Lower lobe of right lung (tissue), 2 donors: ENCODE measurements at regions not wholly inside any gene's neighbourhood (a gene's known extent, or its start where the extent isn't known, plus 50 kb on each side); places are given as distances from the start of the nearest gene placed in this dataset.

ENCODE experiments used
- ATAC-seq, 2 donors: fragments of 200-7000 bp; cut with Tn5 transposase; one replicate each; pipeline ENCODE4 v1.9.1; 2020 to 2022; ENCODE audit warnings: mild to moderate bottlenecking in 2 of 2, moderate library complexity in 2 of 2
- DNase-seq: peaks from one replicate; pipeline ENCODE4 v3.0.0-alpha.2; 2020
- H3K27ac ChIP-seq: fragments of 200-600 bp; one replicate; pipeline ENCODE4 v1.8.0; 2022
- H3K27me3 ChIP-seq: fragments of 200-600 bp; one replicate; pipeline ENCODE4 v1.8.0; 2022; ENCODE audit warnings: low read depth
- H3K36me3 ChIP-seq: fragments of 200-600 bp; one replicate; pipeline ENCODE4 v1.8.0; 2022; ENCODE audit warnings: mild to moderate bottlenecking
- H3K4me1 ChIP-seq: fragments of 200-600 bp; one replicate; pipeline ENCODE4 v1.8.0; 2022
- H3K4me3 ChIP-seq: fragments of 200-600 bp; one replicate; pipeline ENCODE4 v1.8.0; 2022; ENCODE audit warnings: mild to moderate bottlenecking
- H3K9me3 ChIP-seq: fragments of 200-600 bp; one replicate; pipeline ENCODE4 v1.8.0; 2022
- intact Hi-C: fragments of 100-400 bp; cut with DNase I; formaldehyde crosslinking; loops from one replicate; pipeline ENCODE4 v1.11.0; 2022
- TF ChIP-seq, protein P1 (sequence below): fragments of 200-600 bp; IDR thresholded peaks from one replicate; pipeline ENCODE4 v1.8.0; 2022; ENCODE audit warnings: antibody characterized with exemption, mild to moderate bottlenecking
- donor health status: DM: no; HTN: yes; CAD: no; lungs with severe emphysema.

- Histone ChIP-seq H3K27ac (no peak overlapping the region), H3K27me3 (no peaks in the 10 kb centered on the region), H3K4me1 (no peaks in the 10 kb centered on the region), H3K4me3 (no peak overlapping the region), H3K9me3 (no peaks in the 10 kb centered on the region), H3K36me3 (no peaks in the 10 kb centered on the region)
- DNase-seq = no peak
- TF ChIP-seq, protein P1, sequence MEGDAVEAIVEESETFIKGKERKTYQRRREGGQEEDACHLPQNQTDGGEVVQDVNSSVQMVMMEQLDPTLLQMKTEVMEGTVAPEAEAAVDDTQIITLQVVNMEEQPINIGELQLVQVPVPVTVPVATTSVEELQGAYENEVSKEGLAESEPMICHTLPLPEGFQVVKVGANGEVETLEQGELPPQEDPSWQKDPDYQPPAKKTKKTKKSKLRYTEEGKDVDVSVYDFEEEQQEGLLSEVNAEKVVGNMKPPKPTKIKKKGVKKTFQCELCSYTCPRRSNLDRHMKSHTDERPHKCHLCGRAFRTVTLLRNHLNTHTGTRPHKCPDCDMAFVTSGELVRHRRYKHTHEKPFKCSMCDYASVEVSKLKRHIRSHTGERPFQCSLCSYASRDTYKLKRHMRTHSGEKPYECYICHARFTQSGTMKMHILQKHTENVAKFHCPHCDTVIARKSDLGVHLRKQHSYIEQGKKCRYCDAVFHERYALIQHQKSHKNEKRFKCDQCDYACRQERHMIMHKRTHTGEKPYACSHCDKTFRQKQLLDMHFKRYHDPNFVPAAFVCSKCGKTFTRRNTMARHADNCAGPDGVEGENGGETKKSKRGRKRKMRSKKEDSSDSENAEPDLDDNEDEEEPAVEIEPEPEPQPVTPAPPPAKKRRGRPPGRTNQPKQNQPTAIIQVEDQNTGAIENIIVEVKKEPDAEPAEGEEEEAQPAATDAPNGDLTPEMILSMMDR = no peak
- intact Hi-C loops = no loop called here
- ATAC-seq = no peak
These were observed 252.3 kb downstream of the CXCL12 start for GRCh38 chr10:44132361-44133289.

DNA sequence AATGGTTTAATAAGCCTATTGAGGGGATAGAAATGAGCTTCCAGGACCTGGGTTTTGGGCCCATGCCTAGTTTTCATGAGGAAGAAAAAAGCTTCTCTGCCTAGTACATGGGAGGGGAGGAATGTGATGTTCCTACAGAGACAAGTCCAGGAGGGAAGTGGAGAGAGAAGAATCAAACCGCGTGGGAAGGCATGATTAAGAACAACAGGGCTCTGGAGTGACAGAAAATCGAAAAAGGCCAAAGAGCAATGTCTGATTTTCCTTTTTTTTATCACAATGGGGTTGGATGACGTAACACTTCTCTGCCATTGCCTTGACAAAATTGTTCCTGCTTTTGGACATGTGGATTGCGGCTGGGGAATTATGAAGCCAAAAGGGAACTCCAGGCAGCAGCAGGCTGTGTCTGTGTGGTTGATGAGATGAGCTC is 258.6 kb downstream of the CXCL12 start:
- no peaks in the 10 kb centered on the region for H3K27me3 ChIP-seq
- ATAC-seq (no peak), DNase-seq (no peak)
- no peaks in the 10 kb centered on the region for H3K9me3 ChIP-seq
- TF ChIP-seq, protein P1 = no peak
- no peaks in the 10 kb centered on the region for H3K36me3 ChIP-seq
- H3K27ac ChIP-seq = no peak overlapping the region
- H3K4me1 ChIP-seq = no peaks in the 10 kb centered on the region
- no peak overlapping the region for H3K4me3 ChIP-seq
- intact Hi-C loops = no loop called here

DNA sequence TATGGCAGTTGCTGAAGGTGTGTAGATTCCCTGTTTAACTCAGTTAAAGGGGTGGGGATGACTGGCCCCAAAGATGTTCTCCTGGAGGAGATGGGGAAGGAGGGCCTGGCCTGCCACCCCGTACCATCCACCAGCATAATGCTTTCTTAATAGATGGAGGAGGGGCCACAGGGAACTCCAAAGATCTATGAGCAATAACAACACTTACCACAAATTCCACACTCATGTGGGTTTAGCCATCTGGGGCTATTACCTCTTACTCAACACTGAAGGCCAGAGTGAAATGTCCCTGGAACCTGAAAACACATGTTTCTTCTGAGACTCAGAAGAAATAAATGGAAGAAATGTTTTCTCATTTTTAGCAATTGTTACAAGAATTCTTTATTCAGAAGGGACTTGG is 259.0 kb downstream of the CXCL12 start:
- H3K27me3 ChIP-seq = no peaks in the 10 kb centered on the region
- TF ChIP-seq, protein P1 = no peak
- H3K36me3 ChIP-seq = no peaks in the 10 kb centered on the region
- no peak for DNase-seq
- no peaks in the 10 kb centered on the region for H3K4me1 ChIP-seq
- no peak overlapping the region for H3K27ac ChIP-seq
- intact Hi-C loops = no loop called here
- no peak for ATAC-seq
- H3K4me3 ChIP-seq = no peak overlapping the region
- H3K9me3 ChIP-seq = no peaks in the 10 kb centered on the region

- ATAC-seq = no peak
- intact Hi-C loops = no loop called here
- Histone ChIP-seq H3K27ac (no peak overlapping the region), H3K4me3 (no peak overlapping the region), H3K27me3 (no peaks in the 10 kb centered on the region), H3K9me3 (no peaks in the 10 kb centered on the region), H3K4me1 (no peaks in the 10 kb centered on the region), H3K36me3 (no peaks in the 10 kb centered on the region)
- TF ChIP-seq, protein P1 = no peak
- no peak for DNase-seq
These were observed 266.4 kb downstream of the CXCL12 start for GRCh38 chr10:44118500-44118899.

DNA sequence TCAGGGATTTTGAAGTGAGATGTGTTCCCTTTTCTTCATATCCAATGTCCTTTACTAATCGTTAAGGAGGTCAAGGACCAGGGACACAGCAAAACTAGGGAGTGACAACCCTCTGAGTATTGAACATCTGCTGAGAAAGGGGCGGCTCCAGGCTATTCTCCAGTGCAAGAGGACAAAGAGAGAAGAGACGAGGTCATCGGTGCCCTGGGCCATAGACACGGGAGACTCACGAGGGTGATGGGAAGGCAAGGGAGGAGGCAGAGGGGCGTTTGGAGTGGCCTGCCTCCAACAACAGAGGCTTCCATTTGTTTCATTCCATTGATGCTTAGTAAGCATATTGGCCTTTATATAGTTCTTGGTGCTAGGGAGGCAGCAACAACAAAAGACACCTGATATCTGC is 268.4 kb downstream of the CXCL12 start:
- Histone ChIP-seq H3K27ac (no peak overlapping the region), H3K27me3 (no peaks in the 10 kb centered on the region), H3K4me3 (no peak overlapping the region), H3K4me1 (no peaks in the 10 kb centered on the region), H3K36me3 (no peaks in the 10 kb centered on the region), H3K9me3 (no peaks in the 10 kb centered on the region)
- TF ChIP-seq, protein P1 = no peak
- DNase-seq = no peak
- no peak for ATAC-seq
- intact Hi-C loops = no loop called here
